Common myeloid progenitor, CD34-positive (primary cell): ENCODE measurements at regions not wholly inside any gene's neighbourhood (a gene's known extent, or its start where the extent isn't known, plus 50 kb on each side); places are given as distances from the start of the nearest gene placed in this dataset.

Experiments used
- CTCF ChIA-PET: fragments of 350-600 bp; sonication (Branson Sonifier 250); formaldehyde crosslinking; loops from one replicate; lab custom pipeline; 2021; ENCODE audit warnings: antibody characterized with exemption; lab: Charles Lee
- POLR2A ChIA-PET: fragments of 350-600 bp; sonication (Branson Sonifier 250); formaldehyde crosslinking; loops from one replicate; lab custom pipeline; 2021; ENCODE audit warnings: antibody characterized with exemption; lab: Charles Lee
- DNase-seq, 3 donors: peaks; one replicate each; pipeline versions ENCODE4 v3.0.0 to v3.0.0-alpha.2; 2013
- H3K27ac ChIP-seq, 2 experiments: 1 replicate in 1 of 2; 2 replicates in 1 of 2; pipeline ENCODE4 v1.7.0; 2013; ENCODE audit warnings: inconsistent platforms in 2 of 2, low read length in 2 of 2, mild to moderate bottlenecking in 2 of 2, low read depth in 1 of 2, moderate library complexity in 1 of 2; ENCODE audit not compliant: severe bottlenecking in 2 of 2, insufficient read depth in 1 of 2, poor library complexity in 1 of 2
- H3K27me3 ChIP-seq, 5 experiments: replicated peaks in 2 of 5; 1 replicate in 3 of 5; 2 replicates in 2 of 5; pipeline versions ENCODE4 v1.6.1 to v1.7.0; 2013; ENCODE audit warnings: low read length in 4 of 5, mild to moderate bottlenecking in 2 of 5, moderate library complexity in 2 of 5, inconsistent platforms in 1 of 5; ENCODE audit not compliant: insufficient read depth in 5 of 5, control insufficient read depth in 4 of 5
- H3K36me3 ChIP-seq, 4 experiments: 1 replicate in 2 of 4; 2 replicates in 2 of 4; pipeline versions ENCODE4 v1.6.1 to v1.7.0; 2013; ENCODE audit warnings: low read length in 3 of 4, control low read depth in 1 of 4, mild to moderate bottlenecking in 1 of 4; ENCODE audit not compliant: control insufficient read depth in 4 of 4, insufficient read depth in 4 of 4
- H3K4me1 ChIP-seq, 4 experiments: 1 replicate in 3 of 4; 2 replicates in 1 of 4; pipeline versions ENCODE4 v1.6.1 to v1.7.1; 2013; ENCODE audit warnings: low read length in 3 of 4, mild to moderate bottlenecking in 3 of 4, control low read depth in 1 of 4, inconsistent platforms in 1 of 4, moderate library complexity in 1 of 4; ENCODE audit not compliant: control insufficient read depth in 4 of 4, insufficient read depth in 4 of 4; ENCODE audit errors: control extremely low read depth in 1 of 4
- H3K4me3 ChIP-seq, 7 experiments: 1 replicate in 4 of 7; 2 replicates in 3 of 7; pipeline versions ENCODE4 v1.5.1 to v1.7.0; 2013; ENCODE audit warnings: mild to moderate bottlenecking in 7 of 7, low read length in 6 of 7, moderate library complexity in 6 of 7, inconsistent platforms in 2 of 7, low read depth in 2 of 7, control low read depth in 1 of 7; ENCODE audit not compliant: insufficient read depth in 4 of 7, control insufficient read depth in 1 of 7; ENCODE audit errors: extremely low read depth in 1 of 7
- H3K9me3 ChIP-seq, 5 experiments: 1 replicate in 4 of 5; 2 replicates in 1 of 5; pipeline versions ENCODE4 v1.6.1 to v1.7.1; 2013; ENCODE audit warnings: low read length in 4 of 5, mild to moderate bottlenecking in 2 of 5, inconsistent platforms in 1 of 5, low read depth in 1 of 5, moderate library complexity in 1 of 5; ENCODE audit not compliant: control insufficient read depth in 4 of 5, insufficient read depth in 2 of 5; ENCODE audit errors: control extremely low read depth in 1 of 5
- whole genome bisulfite sequencing: methylation state at CpG from one replicate; pipeline ENCODE4 v1.1.5; 2013; ENCODE audit not compliant: insufficient coverage; 5-methylcytosine and 5-hydroxymethylcytosine counted together

DNA sequence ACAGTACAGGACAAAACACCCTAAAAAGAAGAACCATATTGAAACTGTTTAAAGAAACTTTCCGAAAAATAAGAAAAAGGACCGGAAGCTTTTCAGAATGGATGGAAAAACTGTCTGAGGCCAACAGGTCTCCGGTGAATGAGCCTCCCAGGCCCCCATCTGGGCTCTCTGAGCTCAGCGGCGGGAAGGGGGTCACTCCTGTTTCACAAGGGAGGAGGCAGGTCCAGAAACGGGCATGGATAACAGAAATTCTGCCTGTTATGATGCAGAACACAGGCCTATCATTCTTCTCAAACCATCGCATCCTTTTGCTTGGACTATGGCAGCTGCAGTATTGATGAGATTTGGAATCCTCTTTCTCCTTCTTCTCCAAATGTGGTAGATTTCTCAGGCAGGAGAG lies 58.9 kb upstream of the SHH start:
- peaks cover 0 to 13% (median 5%) of the 10 kb centered on the region in 5 experiments for H3K27me3 ChIP-seq
- no peak overlapping the region for H3K27ac ChIP-seq
- H3K4me1 ChIP-seq, result no peaks in the 10 kb centered on the region
- 94% methylated on average over 6 of the region's 7 CpGs for WGBS
- no peaks in the 10 kb centered on the region for H3K36me3 ChIP-seq
- no peak overlapping the region for H3K4me3 ChIP-seq
- ChIA-PET POLR2A (no interaction called here), CTCF (no interaction called here)
- DNase-seq, result no peak
- H3K9me3 ChIP-seq, result no peaks in the 10 kb centered on the region

DNA sequence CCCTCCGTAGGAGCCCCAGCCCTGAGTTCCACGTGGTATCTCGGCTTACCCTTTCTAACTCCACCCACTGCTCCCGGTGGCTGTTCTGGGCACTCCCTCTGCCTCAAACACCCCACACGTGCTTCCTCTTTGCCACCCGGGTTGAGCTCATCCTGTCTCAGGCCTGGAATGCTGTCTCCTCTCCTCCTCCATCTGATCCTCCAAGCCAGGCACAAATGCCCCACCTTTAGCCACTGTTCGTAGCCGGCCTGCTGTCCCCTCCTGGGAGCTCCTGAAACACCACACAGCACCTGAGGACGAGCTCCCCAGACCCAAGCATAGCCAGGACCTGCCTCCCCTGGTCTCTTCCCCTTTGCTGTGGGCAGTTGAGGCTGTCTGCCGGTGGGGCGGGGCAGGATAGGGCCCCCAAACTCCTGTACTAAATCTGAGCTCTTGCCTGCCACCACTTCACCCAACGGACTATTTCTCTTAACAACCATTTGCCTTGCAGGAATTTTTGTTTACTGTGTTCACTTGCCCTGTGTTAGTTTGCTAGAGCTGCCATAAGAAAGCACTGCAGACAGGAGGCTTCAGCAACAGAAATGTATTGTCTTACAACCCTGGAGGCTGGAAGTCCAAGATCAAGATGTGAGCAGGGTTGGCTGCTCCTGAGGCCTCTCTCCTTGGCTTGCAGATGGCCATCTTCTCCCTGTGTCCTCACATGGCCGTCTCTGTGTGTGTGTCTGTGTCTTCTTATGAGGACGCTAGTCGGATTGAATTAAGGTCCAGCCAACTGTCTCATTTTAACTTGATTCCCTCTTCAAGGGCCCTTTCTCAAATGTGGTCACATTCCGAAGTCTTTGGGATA lies 58.3 kb upstream of the SHH start:
- ChIA-PET CTCF (no interaction called here), POLR2A (no interaction called here)
- Histone ChIP-seq H3K27ac (no peak overlapping the region), H3K4me3 (no peak overlapping the region), H3K4me1 (no peaks in the 10 kb centered on the region), H3K36me3 (no peaks in the 10 kb centered on the region), H3K27me3 (peaks cover 0 to 16% (median 5%) of the 10 kb centered on the region in 5 experiments), H3K9me3 (no peaks in the 10 kb centered on the region)
- WGBS, result 73% methylated on average over 12 of the region's 16 CpGs
- no peak for DNase-seq

- POLR2A ChIA-PET, result no interaction called here
- CTCF ChIA-PET, result no interaction called here
- H3K9me3 ChIP-seq, result no peaks in the 10 kb centered on the region
Observed at GRCh38 chr7:155869784-155870076, 57.5 kb upstream of the SHH start.

DNA sequence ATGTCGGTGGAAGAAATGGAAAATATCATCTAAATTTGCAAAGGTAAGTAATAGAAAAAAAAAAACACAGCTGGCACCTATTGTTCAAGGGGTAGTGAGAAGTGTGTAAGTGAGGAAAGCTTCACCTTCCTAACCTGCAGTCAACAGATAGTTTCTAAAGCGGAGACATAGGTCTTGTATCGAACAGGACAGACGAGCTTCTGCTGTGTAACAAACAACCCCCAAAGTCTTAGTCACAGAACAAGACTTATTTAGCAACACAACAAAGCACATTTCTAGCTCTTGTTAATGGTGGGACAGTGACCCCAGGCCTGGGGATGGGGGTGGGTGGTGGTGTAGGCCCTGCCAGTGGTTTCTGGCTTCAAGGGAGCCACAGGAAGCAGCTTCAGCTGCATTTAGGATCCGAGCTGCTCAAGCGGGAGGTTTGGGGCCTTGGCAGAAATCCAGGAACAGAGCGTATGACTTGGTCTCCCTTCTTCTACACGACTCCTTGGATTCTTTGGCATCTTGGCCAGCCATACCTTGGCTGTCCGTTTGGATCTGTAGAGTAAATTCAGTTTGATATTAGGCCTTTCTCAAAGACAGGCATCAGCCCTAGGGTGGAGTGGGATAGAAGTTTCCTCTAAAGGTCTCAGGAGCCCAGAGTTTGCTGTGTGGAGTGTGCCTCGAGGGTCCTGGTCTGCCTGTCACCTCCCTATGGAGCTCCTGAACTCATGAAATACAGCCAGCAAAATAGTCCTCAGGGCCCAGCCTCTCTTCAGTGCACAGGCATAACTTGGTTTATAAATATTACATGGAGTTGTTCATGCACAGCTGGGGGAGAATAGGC lies 56.9 kb upstream of the SHH start:
- Histone ChIP-seq H3K9me3 (no peaks in the 10 kb centered on the region), H3K27me3 (peaks cover 0 to 16% (median 4%) of the 10 kb centered on the region in 5 experiments), H3K27ac (no peak overlapping the region), H3K36me3 (no peaks in the 10 kb centered on the region), H3K4me3 (no peak overlapping the region), H3K4me1 (no peaks in the 10 kb centered on the region)
- POLR2A ChIA-PET, result no interaction called here
- DNase-seq, result no peak
- WGBS, result 91% methylated on average over 6 of the region's 10 CpGs
- CTCF ChIA-PET, result no interaction called here

More at GRCh38 chr7:155869784-155870076, 57.5 kb upstream of the SHH start:
- 96% methylated on average over 9 of the region's 13 CpGs for WGBS
- Histone ChIP-seq H3K4me3 (no peak overlapping the region), H3K36me3 (no peaks in the 10 kb centered on the region), H3K27ac (no peak overlapping the region), H3K4me1 (no peaks in the 10 kb centered on the region), H3K27me3 (peaks cover 0 to 16% (median 5%) of the 10 kb centered on the region in 5 experiments)
- DNase-seq, result no peak

- Histone ChIP-seq H3K27me3 (peaks cover 0 to 16% (median 2%) of the 10 kb centered on the region in 5 experiments), H3K9me3 (no peaks in the 10 kb centered on the region), H3K36me3 (no peaks in the 10 kb centered on the region), H3K4me1 (no peaks in the 10 kb centered on the region), H3K27ac (no peak overlapping the region), H3K4me3 (no peak overlapping the region)
- POLR2A ChIA-PET, result no interaction called here
- CTCF ChIA-PET, result no interaction called here
- DNase-seq, result no peak
- WGBS, result 99% methylated on average over 6 of the region's 6 CpGs
Observed at GRCh38 chr7:155867734-155868400, 55.6 kb upstream of the SHH start.

DNA sequence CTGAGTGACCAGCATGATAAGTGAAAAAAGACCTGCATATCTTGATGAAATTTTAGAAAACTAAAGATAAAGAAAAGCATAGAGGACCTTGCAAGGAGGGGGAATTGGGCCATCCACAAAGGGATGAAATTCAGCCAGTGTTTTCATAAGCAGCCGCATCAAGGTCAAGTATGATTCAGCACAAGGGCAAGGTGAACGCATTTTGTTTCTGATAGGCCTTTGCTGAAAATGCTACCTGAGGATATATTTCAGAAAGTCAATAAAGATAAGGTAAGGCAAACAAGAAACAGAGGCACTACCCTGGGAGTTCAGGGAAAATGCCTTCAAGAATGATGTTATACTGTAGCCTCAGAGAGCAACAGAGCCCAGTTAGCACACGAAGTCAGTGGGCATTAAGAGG lies 55.0 kb upstream of the SHH start:
- H3K36me3 ChIP-seq, result no peaks in the 10 kb centered on the region
- no peak overlapping the region for H3K27ac ChIP-seq
- WGBS, result 89% methylated on average over 2 of the region's 3 CpGs
- H3K4me1 ChIP-seq, result no peaks in the 10 kb centered on the region
- H3K9me3 ChIP-seq, result no peaks in the 10 kb centered on the region
- no peak overlapping the region for H3K4me3 ChIP-seq
- CTCF ChIA-PET, result no interaction called here
- POLR2A ChIA-PET, result no interaction called here
- H3K27me3 ChIP-seq, result peaks cover 0 to 16% (median 5%) of the 10 kb centered on the region in 5 experiments
- DNase-seq, result no peak
